NB4 (cell line): ENCODE measurements at regions not wholly inside any gene's neighbourhood (a gene's known extent, or its start where the extent isn't known, plus 50 kb on each side); places are given as distances from the start of the nearest gene placed in this dataset.

Experiments
- CTCF ChIP-seq: IDR thresholded peaks from one replicate; pipeline ENCODE4 v1.5.1; 2012; ENCODE audit warnings: low read depth, low read length
- MAX ChIP-seq: IDR thresholded peaks from 2 replicates; pipeline ENCODE4 v1.6.1; 2011; ENCODE audit warnings: low read depth, low read length
- POLR2A ChIP-seq: IDR thresholded peaks from 2 replicates; pipeline ENCODE4 v1.6.1; 2011; ENCODE audit warnings: mild to moderate bottlenecking; ENCODE audit not compliant: insufficient read length; ENCODE audit errors: extremely low read depth

GRCh38 chr10:2772135-2772534, 295.2 kb upstream of the PFKP start:
- TF ChIP-seq CTCF (no peak), POLR2A (no peak), MAX (no peak)
